Transverse colon (tissue), 4 donors: ENCODE measurements at regions not wholly inside any gene's neighbourhood (a gene's known extent, or its start where the extent isn't known, plus 50 kb on each side); places are given as distances from the start of the nearest gene placed in this dataset.

Experiments used
- DNase-seq: peaks from one replicate; pipeline ENCODE4 v3.0.0-alpha.2; 2019
- H3K27ac ChIP-seq, 4 donors: fragments of 200-600 bp; sonication (generic); 2 replicates each; pipeline ENCODE4 v1.5.1; 2016 to 2018; ENCODE audit warnings: inconsistent platforms in 4 of 4
- H3K27me3 ChIP-seq: fragments of 200-600 bp; sonication (generic); 2 replicates; pipeline ENCODE4 v1.5.1; 2017; ENCODE audit warnings: inconsistent platforms
- H3K36me3 ChIP-seq, 4 donors: fragments of 200-600 bp; sonication (generic); 2 replicates each; pipeline ENCODE4 v1.5.1; 2017 to 2019; ENCODE audit warnings: inconsistent platforms in 4 of 4
- H3K4me1 ChIP-seq, 4 donors: fragments of 200-600 bp; sonication (generic); 2 replicates each; pipeline ENCODE4 v1.5.1; 2017 to 2020; ENCODE audit warnings: inconsistent platforms in 4 of 4
- H3K4me3 ChIP-seq, 4 donors: fragments of 200-600 bp; sonication (generic); 1 replicate in 1 of 4; 2 replicates in 3 of 4; pipeline versions ENCODE4 v1.5.1 to v1.6.1; 2017 to 2019; ENCODE audit warnings: inconsistent platforms in 4 of 4
- H3K9me3 ChIP-seq, 2 donors: fragments of 200-600 bp; sonication (generic); 2 replicates each; pipeline ENCODE4 v1.5.1; 2017 to 2019; ENCODE audit warnings: inconsistent platforms in 2 of 2
- EP300 ChIP-seq: sonication (generic); formaldehyde crosslinking; IDR thresholded peaks from one replicate; pipeline ENCODE4 v1.6.1; 2017; ENCODE audit warnings: antibody characterized with exemption, low read depth
- POLR2A ChIP-seq: fragments of 450-650 bp; IDR thresholded peaks from one replicate; pipeline ENCODE4 v1.6.1; 2016; ENCODE audit warnings: antibody characterized with exemption, mild to moderate bottlenecking, moderate library complexity
- POLR2AphosphoS5 ChIP-seq, 3 donors: sonication (generic); formaldehyde crosslinking; IDR thresholded peaks; one replicate each; pipeline ENCODE4 v1.6.1; 2016; ENCODE audit warnings: antibody characterized with exemption in 3 of 3
- WGBS, 2 donors: methylation state at CpG; one replicate each; pipeline ENCODE4 v1.1.5; 2018; ENCODE audit warnings: low coverage in 1 of 2; 5-methylcytosine and 5-hydroxymethylcytosine counted together
- in situ Hi-C, 4 donors: fragments of 200-750 bp; cut with MboI; loops; one replicate each; pipeline versions ENCODE4 v1.15.0 to v1.15.1; 2017; ENCODE audit warnings: low sequenced_read_pairs in 3 of 4, low pct_ligation_motif_present in 1 of 4, low pct_unique_long_range_greater_than_20kb in 1 of 4
- intact Hi-C: fragments of 100-400 bp; cut with DNase I; formaldehyde crosslinking; loops from one replicate; pipeline ENCODE4 v1.15.1; 2023; ENCODE audit warnings: low total_unique reads
- TF ChIP-seq, protein P1 (sequence below), 5 experiments: fragments of 200-600 bp in 3 of 5; fragments of 450-650 bp in 2 of 5; sonication (generic) in 3 of 5; IDR thresholded peaks; 1 replicate in 2 of 5; 2 replicates in 3 of 5; pipeline ENCODE4 v1.5.1; 2016 to 2017; ENCODE audit warnings: antibody characterized with exemption in 5 of 5, inconsistent platforms in 3 of 5, mild to moderate bottlenecking in 2 of 5, moderate library complexity in 1 of 5

- H3K36me3 ChIP-seq = no peaks in the 10 kb centered on the region
- intact Hi-C loops (no loop called here), in situ Hi-C loops (no loop called here)
- no peak for TF ChIP-seq POLR2AphosphoS5 (IDR thresholded peaks at IDR 0.05)
- TF ChIP-seq POLR2A = no peak
- TF ChIP-seq, protein P1, sequence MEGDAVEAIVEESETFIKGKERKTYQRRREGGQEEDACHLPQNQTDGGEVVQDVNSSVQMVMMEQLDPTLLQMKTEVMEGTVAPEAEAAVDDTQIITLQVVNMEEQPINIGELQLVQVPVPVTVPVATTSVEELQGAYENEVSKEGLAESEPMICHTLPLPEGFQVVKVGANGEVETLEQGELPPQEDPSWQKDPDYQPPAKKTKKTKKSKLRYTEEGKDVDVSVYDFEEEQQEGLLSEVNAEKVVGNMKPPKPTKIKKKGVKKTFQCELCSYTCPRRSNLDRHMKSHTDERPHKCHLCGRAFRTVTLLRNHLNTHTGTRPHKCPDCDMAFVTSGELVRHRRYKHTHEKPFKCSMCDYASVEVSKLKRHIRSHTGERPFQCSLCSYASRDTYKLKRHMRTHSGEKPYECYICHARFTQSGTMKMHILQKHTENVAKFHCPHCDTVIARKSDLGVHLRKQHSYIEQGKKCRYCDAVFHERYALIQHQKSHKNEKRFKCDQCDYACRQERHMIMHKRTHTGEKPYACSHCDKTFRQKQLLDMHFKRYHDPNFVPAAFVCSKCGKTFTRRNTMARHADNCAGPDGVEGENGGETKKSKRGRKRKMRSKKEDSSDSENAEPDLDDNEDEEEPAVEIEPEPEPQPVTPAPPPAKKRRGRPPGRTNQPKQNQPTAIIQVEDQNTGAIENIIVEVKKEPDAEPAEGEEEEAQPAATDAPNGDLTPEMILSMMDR (IDR thresholded peaks at IDR 0.05) = no peak
- no peak for TF ChIP-seq EP300
- no peaks in the 10 kb centered on the region for H3K9me3 ChIP-seq
- no peak overlapping the region for H3K27ac ChIP-seq
- H3K4me1 ChIP-seq = no peaks in the 10 kb centered on the region
- H3K4me3 ChIP-seq = no peak overlapping the region
- WGBS, 2 donors = 49 to 53% methylated on average over 8 to 9 of the region's 9 CpGs
- DNase-seq = no peak
- H3K27me3 ChIP-seq = no peaks in the 10 kb centered on the region
These were observed 308.6 kb upstream of the MAP3K7 start for GRCh38 chr6:90895299-90896074.

DNA sequence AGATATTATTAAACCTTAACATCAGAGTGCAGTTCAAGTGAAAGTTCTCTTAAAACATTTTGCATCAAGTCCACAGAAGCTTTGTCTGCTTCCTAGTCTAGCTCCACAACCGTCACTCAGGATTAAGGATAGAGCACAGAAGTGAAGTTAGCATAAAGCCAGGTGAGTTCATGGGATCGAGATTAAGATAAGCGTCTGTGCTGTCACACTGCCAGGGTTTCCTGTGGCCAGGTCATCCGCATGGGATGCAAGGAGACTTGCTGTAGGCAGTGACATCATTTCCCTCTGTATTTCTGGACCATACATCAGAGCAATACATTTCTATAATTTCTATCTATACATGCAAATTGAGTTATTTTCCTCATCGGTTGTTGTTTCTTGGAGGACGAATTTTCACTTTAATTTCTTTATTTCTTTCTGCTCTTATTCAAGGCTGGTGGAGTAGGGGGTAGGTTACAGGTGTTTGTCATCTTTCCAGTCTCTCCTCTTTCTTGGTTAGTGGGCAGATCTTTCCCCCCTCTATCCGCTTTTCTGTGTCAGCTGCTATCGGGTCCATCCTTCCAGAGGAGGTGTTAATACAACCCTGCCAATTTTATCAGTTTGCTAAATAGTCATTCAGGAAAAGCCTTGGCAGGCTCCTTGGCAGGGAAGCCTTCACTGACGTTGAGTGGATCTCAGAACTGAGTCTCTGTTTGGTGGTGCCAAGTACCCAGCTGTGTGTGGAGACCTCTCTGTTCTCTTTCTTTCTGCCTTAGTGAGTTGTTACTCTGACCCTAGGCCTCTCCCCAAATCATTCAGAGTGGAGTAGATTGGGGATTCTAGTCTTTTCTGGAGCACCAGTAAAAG, 307.6 kb upstream of the MAP3K7 start:
- TF ChIP-seq, protein P1 (IDR thresholded peaks at IDR 0.05) = no peak
- TF ChIP-seq POLR2AphosphoS5 (IDR thresholded peaks at IDR 0.05) = no peak
- no peak for TF ChIP-seq EP300
- TF ChIP-seq POLR2A = no peak
- Histone ChIP-seq H3K4me1 (no peaks in the 10 kb centered on the region), H3K9me3 (no peaks in the 10 kb centered on the region), H3K36me3 (no peaks in the 10 kb centered on the region), H3K27me3 (no peaks in the 10 kb centered on the region), H3K27ac (no peak overlapping the region), H3K4me3 (no peak overlapping the region)
- no peak for DNase-seq
- WGBS, 2 donors = 62 to 89% methylated on average over 4 to 9 of the region's 9 CpGs
- intact Hi-C loops (no loop called here), in situ Hi-C loops (no loop called here)

DNA sequence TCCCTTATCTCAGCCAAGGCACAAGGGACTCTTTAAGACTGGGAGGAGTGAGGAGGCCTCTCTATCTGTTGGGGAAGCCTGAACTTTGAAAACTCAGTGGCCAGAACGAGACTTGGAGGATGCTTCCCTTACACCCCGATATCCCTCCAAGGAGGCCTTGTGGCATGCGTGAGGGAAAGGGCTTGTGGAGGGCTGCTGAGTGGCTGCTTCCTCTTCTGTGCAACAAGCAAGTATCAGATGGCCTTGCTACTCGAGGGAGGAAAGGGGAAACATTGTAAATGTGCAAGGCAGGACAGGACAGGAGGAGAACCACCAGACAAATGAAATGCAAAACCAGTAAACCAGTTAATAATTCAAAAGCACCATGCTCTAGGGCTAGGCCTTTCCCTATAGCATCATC, 306.5 kb upstream of the MAP3K7 start:
- intact Hi-C loops (no loop called here), in situ Hi-C loops (no loop called here)
- 49 to 54% methylated on average over 3 to 4 of the region's 4 CpGs for whole genome bisulfite sequencing, 2 donors
- H3K27me3 ChIP-seq = no peaks in the 10 kb centered on the region
- H3K4me1 ChIP-seq = no peaks in the 10 kb centered on the region
- TF ChIP-seq EP300 = no peak
- no peak for TF ChIP-seq POLR2AphosphoS5 (IDR thresholded peaks at IDR 0.05)
- TF ChIP-seq, protein P1 (IDR thresholded peaks at IDR 0.05) = no peak
- no peak for TF ChIP-seq POLR2A
- H3K9me3 ChIP-seq = no peaks in the 10 kb centered on the region
- H3K36me3 ChIP-seq = no peaks in the 10 kb centered on the region
- no peak overlapping the region for H3K4me3 ChIP-seq
- no peak overlapping the region for H3K27ac ChIP-seq
- no peak for DNase-seq

DNA sequence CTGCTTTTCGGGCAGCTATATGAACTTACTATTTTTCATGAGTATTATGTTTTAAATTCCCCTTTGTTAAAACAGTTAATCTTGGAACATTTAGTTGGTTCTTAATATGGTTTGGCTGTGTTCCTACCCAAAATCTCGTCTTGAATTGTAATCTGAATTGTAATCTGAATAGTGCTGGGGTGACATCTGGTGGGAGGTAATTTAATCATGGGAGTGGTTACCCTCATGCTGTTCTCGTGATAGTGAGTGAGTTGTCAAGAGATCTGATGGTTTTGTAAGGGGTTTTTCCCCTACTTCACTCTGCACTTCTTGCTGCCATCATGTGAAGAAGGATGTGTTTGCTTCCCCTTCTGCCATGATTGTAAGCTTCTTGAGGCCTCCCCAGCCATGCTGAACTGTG, 305.4 kb upstream of the MAP3K7 start:
- whole genome bisulfite sequencing, 2 donors = 33 to 45% methylated on average over 2 to 3 of the region's 3 CpGs
- Histone ChIP-seq H3K9me3 (no peaks in the 10 kb centered on the region), H3K27me3 (no peaks in the 10 kb centered on the region), H3K4me3 (no peak overlapping the region), H3K4me1 (no peaks in the 10 kb centered on the region), H3K27ac (no peak overlapping the region), H3K36me3 (no peaks in the 10 kb centered on the region)
- no peak for DNase-seq
- in situ Hi-C loops = no loop called here
- TF ChIP-seq POLR2A (no peak), EP300 (no peak), POLR2AphosphoS5 (IDR thresholded peaks at IDR 0.05) (no peak)
- TF ChIP-seq, protein P1 (IDR thresholded peaks at IDR 0.05) = no peak
- intact Hi-C loops = no loop called here
